ENCODE measurements at regions not wholly inside any gene's neighbourhood (a gene's known extent, or its start where the extent isn't known, plus 50 kb on each side); places are given as distances from the start of the nearest gene placed in this dataset.

- TF ChIP-seq POLR2A (IDR thresholded peaks at IDR 0.05) (no peak), CTCF (IDR thresholded peaks at IDR 0.05) (no peak), POLR2AphosphoS5 (IDR thresholded peaks at IDR 0.05) (no peak)
- 64% methylated on average over 15 of the region's 15 CpGs for WGBS
Measured at GRCh38 chr5:4901305-4901811, 238.8 kb upstream of the ADAMTS16 start.

GRCh38 chr5:4901924-4902323, 238.2 kb upstream of the ADAMTS16 start:
- Histone ChIP-seq H3K4me1 (replicated peaks) (no peaks in the 10 kb centered on the region), H3K4me3 (no peak overlapping the region), H3K27me3 (replicated peaks; ENCODE audit: insufficient read depth) (no peaks in the 10 kb centered on the region), H3K36me3 (no peaks in the 10 kb centered on the region), H3K9me3 (no peaks in the 10 kb centered on the region), H3K27ac (no peak overlapping the region)
- no peak for TF ChIP-seq POLR2A (IDR thresholded peaks at IDR 0.05)
- TF ChIP-seq POLR2AphosphoS5 (IDR thresholded peaks at IDR 0.05) = no peak
- no peak for TF ChIP-seq CTCF (IDR thresholded peaks at IDR 0.05)
- 41% methylated on average over 5 of the region's 5 CpGs for WGBS
- DNase-seq (ENCODE audit: low spot score) = no peak
- intact Hi-C loops (cut with DNase I) = no loop called here

More at GRCh38 chr5:4901305-4901811, 238.8 kb upstream of the ADAMTS16 start:
- Histone ChIP-seq H3K9me3 (no peaks in the 10 kb centered on the region), H3K27me3 (replicated peaks; ENCODE audit: insufficient read depth) (no peaks in the 10 kb centered on the region), H3K4me3 (no peak overlapping the region), H3K36me3 (no peaks in the 10 kb centered on the region), H3K27ac (no peak overlapping the region), H3K4me1 (replicated peaks) (no peaks in the 10 kb centered on the region)
- intact Hi-C loops (cut with DNase I) = no loop called here
- no peak for DNase-seq (ENCODE audit: low spot score)

GRCh38 chr5:4905674-4906520, 234.2 kb upstream of the ADAMTS16 start:
- DNase-seq (ENCODE audit: low spot score) = no peak
- Histone ChIP-seq H3K4me1 (replicated peaks) (no peaks in the 10 kb centered on the region), H3K27me3 (replicated peaks; ENCODE audit: insufficient read depth) (no peaks in the 10 kb centered on the region), H3K36me3 (no peaks in the 10 kb centered on the region), H3K4me3 (no peak overlapping the region), H3K27ac (no peak overlapping the region), H3K9me3 (no peaks in the 10 kb centered on the region)
- TF ChIP-seq POLR2A (IDR thresholded peaks at IDR 0.05) (no peak), CTCF (IDR thresholded peaks at IDR 0.05) (no peak), POLR2AphosphoS5 (IDR thresholded peaks at IDR 0.05) (no peak)
- 83% methylated on average over 19 of the region's 19 CpGs for WGBS
- intact Hi-C loops (cut with DNase I) = no loop called here

GRCh38 chr5:4906786-4907185, 233.3 kb upstream of the ADAMTS16 start:
- intact Hi-C loops (cut with DNase I) = no loop called here
- Histone ChIP-seq H3K27ac (no peak overlapping the region), H3K4me1 (replicated peaks) (no peaks in the 10 kb centered on the region), H3K4me3 (no peak overlapping the region), H3K36me3 (no peaks in the 10 kb centered on the region), H3K9me3 (no peaks in the 10 kb centered on the region), H3K27me3 (replicated peaks; ENCODE audit: insufficient read depth) (no peaks in the 10 kb centered on the region)
- TF ChIP-seq CTCF (IDR thresholded peaks at IDR 0.05) = no peak
- no peak for TF ChIP-seq POLR2AphosphoS5 (IDR thresholded peaks at IDR 0.05)
- no peak for TF ChIP-seq POLR2A (IDR thresholded peaks at IDR 0.05)
- no peak for DNase-seq (ENCODE audit: low spot score)
- 28% methylated on average over 1 of the region's 1 CpG for WGBS

- no peaks in the 10 kb centered on the region for H3K9me3 ChIP-seq
- intact Hi-C loops (cut with DNase I) = no loop called here
- H3K36me3 ChIP-seq = no peaks in the 10 kb centered on the region
- H3K27ac ChIP-seq = no peak overlapping the region
- 63% methylated on average over 3 of the region's 3 CpGs for WGBS
- no peaks in the 10 kb centered on the region for H3K4me1 ChIP-seq (replicated peaks)
- no peaks in the 10 kb centered on the region for H3K27me3 ChIP-seq (replicated peaks; ENCODE audit: insufficient read depth)
- no peak for TF ChIP-seq CTCF (IDR thresholded peaks at IDR 0.05)
- no peak for TF ChIP-seq POLR2AphosphoS5 (IDR thresholded peaks at IDR 0.05)
- no peak for TF ChIP-seq POLR2A (IDR thresholded peaks at IDR 0.05)
- H3K4me3 ChIP-seq = no peak overlapping the region
- DNase-seq (ENCODE audit: low spot score) = no peak
Measured at GRCh38 chr5:4907571-4907970, 232.6 kb upstream of the ADAMTS16 start.

All from prostate gland (tissue), 2 donors.